ENCODE measurements at regions not wholly inside any gene's neighbourhood (a gene's known extent, or its start where the extent isn't known, plus 50 kb on each side); places are given as distances from the start of the nearest gene placed in this dataset.

DNA sequence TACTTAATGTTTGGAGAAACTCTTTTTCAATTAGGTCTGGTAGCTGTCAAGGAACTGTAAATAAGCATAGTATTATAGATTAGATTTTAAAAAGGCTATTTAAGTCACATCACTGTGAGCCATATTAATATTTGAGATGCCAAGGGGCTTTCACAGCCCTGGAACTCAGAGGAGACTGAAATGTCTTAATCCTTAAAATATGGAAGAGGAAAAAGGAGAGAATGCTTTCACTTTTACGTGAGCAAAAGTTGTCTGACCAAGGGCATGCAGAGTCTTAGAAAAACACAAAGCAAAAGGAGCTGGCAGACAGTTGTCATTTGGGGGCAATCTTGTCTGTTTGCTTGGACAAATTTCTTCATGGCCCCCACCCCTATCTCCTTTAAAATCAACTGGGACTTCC lies 253.2 kb upstream of the IGFBP7 start:
- no peak for TF ChIP-seq CTCF (IDR thresholded peaks at IDR 0.05)
- no peak for TF ChIP-seq POLR2A (IDR thresholded peaks at IDR 0.05)

Measured in heart left ventricle (tissue), 13 donors.